ENCODE measurements at regions not wholly inside any gene's neighbourhood (a gene's known extent, or its start where the extent isn't known, plus 50 kb on each side); places are given as distances from the start of the nearest gene placed in this dataset.

DNA sequence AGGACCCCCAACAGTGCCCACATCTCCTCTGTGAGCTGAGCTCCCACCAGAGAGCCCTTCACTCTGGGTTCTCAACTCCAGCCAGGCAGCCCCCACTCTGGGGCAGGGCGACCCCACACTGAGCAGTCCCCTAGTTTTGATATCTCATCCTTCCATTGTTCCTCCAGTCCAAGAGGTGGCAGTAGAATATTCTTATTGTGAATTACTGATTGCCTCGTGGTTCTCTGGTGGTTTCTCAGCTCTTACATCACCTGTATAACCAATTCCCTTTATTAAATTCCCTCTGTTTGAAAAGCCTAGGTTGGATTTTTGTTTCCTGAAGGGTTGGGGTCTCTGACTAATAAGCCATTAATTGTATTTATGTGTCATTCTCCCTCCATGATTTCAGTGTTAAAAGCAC is 407.5 kb downstream of the SETD4 start:
- H3K4me3 ChIP-seq (ENCODE audit: low read depth, low read length): no peak overlapping the region
- TF ChIP-seq, protein P1, sequence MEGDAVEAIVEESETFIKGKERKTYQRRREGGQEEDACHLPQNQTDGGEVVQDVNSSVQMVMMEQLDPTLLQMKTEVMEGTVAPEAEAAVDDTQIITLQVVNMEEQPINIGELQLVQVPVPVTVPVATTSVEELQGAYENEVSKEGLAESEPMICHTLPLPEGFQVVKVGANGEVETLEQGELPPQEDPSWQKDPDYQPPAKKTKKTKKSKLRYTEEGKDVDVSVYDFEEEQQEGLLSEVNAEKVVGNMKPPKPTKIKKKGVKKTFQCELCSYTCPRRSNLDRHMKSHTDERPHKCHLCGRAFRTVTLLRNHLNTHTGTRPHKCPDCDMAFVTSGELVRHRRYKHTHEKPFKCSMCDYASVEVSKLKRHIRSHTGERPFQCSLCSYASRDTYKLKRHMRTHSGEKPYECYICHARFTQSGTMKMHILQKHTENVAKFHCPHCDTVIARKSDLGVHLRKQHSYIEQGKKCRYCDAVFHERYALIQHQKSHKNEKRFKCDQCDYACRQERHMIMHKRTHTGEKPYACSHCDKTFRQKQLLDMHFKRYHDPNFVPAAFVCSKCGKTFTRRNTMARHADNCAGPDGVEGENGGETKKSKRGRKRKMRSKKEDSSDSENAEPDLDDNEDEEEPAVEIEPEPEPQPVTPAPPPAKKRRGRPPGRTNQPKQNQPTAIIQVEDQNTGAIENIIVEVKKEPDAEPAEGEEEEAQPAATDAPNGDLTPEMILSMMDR (IDR thresholded peaks at IDR 0.05; ENCODE audit: low read depth, low read length): no peak
- TF ChIP-seq MYC (IDR thresholded peaks at IDR 0.05; ENCODE audit: low read depth, low read length): no peak
- peak; percentile 6 for DNase-seq (ENCODE audit: low read depth)

- no peak overlapping the region for H3K4me3 ChIP-seq (ENCODE audit: low read depth, low read length)
- TF ChIP-seq POLR2A (IDR thresholded peaks at IDR 0.05; ENCODE audit: extremely low read depth, insufficient read length) (no peak), MYC (IDR thresholded peaks at IDR 0.05; ENCODE audit: low read depth, low read length) (no peak)
- TF ChIP-seq, protein P1 (IDR thresholded peaks at IDR 0.05; ENCODE audit: low read depth, low read length): no peak
- TF ChIP-seq, protein P2, sequence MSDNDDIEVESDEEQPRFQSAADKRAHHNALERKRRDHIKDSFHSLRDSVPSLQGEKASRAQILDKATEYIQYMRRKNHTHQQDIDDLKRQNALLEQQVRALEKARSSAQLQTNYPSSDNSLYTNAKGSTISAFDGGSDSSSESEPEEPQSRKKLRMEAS (IDR thresholded peaks at IDR 0.05; ENCODE audit: low read depth, low read length): no peak
- no peak for DNase-seq (ENCODE audit: low read depth)
Measured at GRCh38 chr21:35652196-35652595, 408.1 kb downstream of the SETD4 start.

- TF ChIP-seq, protein P1 (IDR thresholded peaks at IDR 0.05; ENCODE audit: low read depth, low read length): no peak
- TF ChIP-seq, protein P2 (IDR thresholded peaks at IDR 0.05; ENCODE audit: low read depth, low read length): no peak
- no peak for TF ChIP-seq MYC (IDR thresholded peaks at IDR 0.05; ENCODE audit: low read depth, low read length)
- no peak for TF ChIP-seq POLR2A (IDR thresholded peaks at IDR 0.05; ENCODE audit: extremely low read depth, insufficient read length)
- no peak for DNase-seq (ENCODE audit: low read depth)
- H3K4me3 ChIP-seq (ENCODE audit: low read depth, low read length): no peak overlapping the region
Measured at GRCh38 chr21:35651196-35651595, 409.1 kb downstream of the SETD4 start.

DNA sequence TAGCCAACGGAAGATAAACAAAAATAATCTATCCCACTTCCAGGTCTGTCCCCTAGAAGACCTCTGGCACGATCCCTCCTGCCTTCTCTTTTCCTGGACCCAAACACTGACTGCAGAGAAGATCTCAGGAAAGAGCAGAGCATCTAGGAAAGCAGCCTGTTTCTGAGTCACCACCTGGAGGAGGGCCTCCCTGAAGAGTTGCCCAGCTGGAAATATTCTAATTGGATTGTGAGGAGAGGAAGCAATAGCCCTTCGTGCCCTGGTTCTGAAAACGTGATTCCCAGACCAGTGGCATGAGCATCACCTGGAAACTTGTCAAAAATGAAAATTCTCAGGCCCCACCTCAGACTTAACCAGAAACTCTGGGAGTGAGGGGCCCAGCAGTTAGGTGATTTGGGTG is 411.1 kb downstream of the SETD4 start:
- H3K4me3 ChIP-seq (ENCODE audit: low read depth, low read length): no peak overlapping the region
- TF ChIP-seq, protein P1 (IDR thresholded peaks at IDR 0.05; ENCODE audit: low read depth, low read length): no peak
- TF ChIP-seq, protein P2 (IDR thresholded peaks at IDR 0.05; ENCODE audit: low read depth, low read length): no peak
- TF ChIP-seq POLR2A (IDR thresholded peaks at IDR 0.05; ENCODE audit: extremely low read depth, insufficient read length) (no peak), MYC (IDR thresholded peaks at IDR 0.05; ENCODE audit: low read depth, low read length) (no peak)

GRCh38 chr21:35648512-35648911 is 411.8 kb downstream of the SETD4 start:
- TF ChIP-seq, protein P1 (IDR thresholded peaks at IDR 0.05; ENCODE audit: low read depth, low read length): no peak
- TF ChIP-seq MYC (IDR thresholded peaks at IDR 0.05; ENCODE audit: low read depth, low read length): no peak
- TF ChIP-seq POLR2A (IDR thresholded peaks at IDR 0.05; ENCODE audit: extremely low read depth, insufficient read length): no peak
- TF ChIP-seq, protein P2 (IDR thresholded peaks at IDR 0.05; ENCODE audit: low read depth, low read length): no peak
- peak; percentile 9 for DNase-seq (ENCODE audit: low read depth)
- no peak overlapping the region for H3K4me3 ChIP-seq (ENCODE audit: low read depth, low read length)

More for the DNA sequence above, 411.1 kb downstream of the SETD4 start:
- no peak for DNase-seq (ENCODE audit: low read depth)

DNA sequence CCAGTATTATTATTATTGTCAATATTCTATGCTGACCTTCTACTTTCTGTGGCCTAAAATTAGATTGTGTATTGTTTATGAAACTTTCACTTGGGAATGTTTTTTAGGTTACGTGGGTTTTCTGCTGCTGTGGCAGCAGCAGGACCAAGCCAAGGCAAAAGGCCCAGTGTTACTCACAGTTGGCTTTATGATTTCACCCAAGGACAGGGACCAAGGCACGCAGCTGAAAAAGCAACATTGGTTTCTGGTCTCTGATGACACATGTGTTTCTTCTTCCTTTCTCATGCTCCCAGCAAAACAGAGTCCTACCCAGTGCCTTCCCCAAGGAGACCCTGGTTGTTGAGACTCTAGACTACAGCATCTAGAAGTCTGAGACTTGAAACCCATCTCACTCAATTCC is 413.7 kb downstream of the SETD4 start:
- no peak overlapping the region for H3K4me3 ChIP-seq (ENCODE audit: low read depth, low read length)

More for the DNA sequence above, 413.7 kb downstream of the SETD4 start:
- DNase-seq (ENCODE audit: low read depth): no peak
- TF ChIP-seq, protein P2 (IDR thresholded peaks at IDR 0.05; ENCODE audit: low read depth, low read length): no peak
- TF ChIP-seq, protein P1 (IDR thresholded peaks at IDR 0.05; ENCODE audit: low read depth, low read length): no peak
- no peak for TF ChIP-seq MYC (IDR thresholded peaks at IDR 0.05; ENCODE audit: low read depth, low read length)
- no peak for TF ChIP-seq POLR2A (IDR thresholded peaks at IDR 0.05; ENCODE audit: extremely low read depth, insufficient read length)
